HL-60 (cell line): ENCODE measurements at regions not wholly inside any gene's neighbourhood (a gene's known extent, or its start where the extent isn't known, plus 50 kb on each side); places are given as distances from the start of the nearest gene placed in this dataset.

Source experiments
- DNase-seq, 2 experiments: peaks; one replicate each; pipeline ENCODE4 v3.0.0-alpha.2; 2010 to 2020; ENCODE audit warnings: low read depth in 1 of 2, low spot score in 1 of 2
- H3K27ac ChIP-seq: fragments of 250-450 bp; sonication (Bioruptor Pico); replicated peaks from 2 replicates; pipeline ENCODE4 v1.5.1; 2020; ENCODE audit warnings: mild to moderate bottlenecking, moderate library complexity
- H3K27me3 ChIP-seq: fragments of 250-450 bp; sonication (Bioruptor Pico); 2 replicates; pipeline ENCODE4 v1.5.1; 2021; ENCODE audit warnings: mild to moderate bottlenecking, moderate library complexity; ENCODE audit not compliant: insufficient read depth, poor library complexity, severe bottlenecking
- H3K4me3 ChIP-seq: replicated peaks from 2 replicates; pipeline ENCODE4 v1.5.1; 2011; ENCODE audit warnings: mild to moderate bottlenecking, control low read depth, low read length; ENCODE audit not compliant: insufficient read depth
- CTCF ChIP-seq: IDR thresholded peaks from one replicate; pipeline ENCODE4 v1.5.1; 2011; ENCODE audit warnings: low read length, control low read depth, inconsistent platforms; ENCODE audit not compliant: insufficient read depth
- GABPA ChIP-seq: IDR thresholded peaks from 2 replicates; pipeline ENCODE4 v1.6.1; 2012; ENCODE audit warnings: low read depth
- POLR2AphosphoS5 ChIP-seq: IDR thresholded peaks from 2 replicates; pipeline ENCODE4 v1.6.1; 2012; ENCODE audit warnings: low read depth
- REST ChIP-seq: IDR thresholded peaks from 2 replicates; pipeline ENCODE4 v1.6.1; 2012; ENCODE audit warnings: low read depth; ENCODE audit not compliant: insufficient replicate concordance
- SPI1 ChIP-seq: IDR thresholded peaks from 2 replicates; pipeline ENCODE4 v1.6.1; 2012; ENCODE audit warnings: low read depth, mild to moderate bottlenecking, borderline replicate concordance

- Histone ChIP-seq H3K4me3 (no peak overlapping the region), H3K27me3 (no peaks in the 10 kb centered on the region), H3K27ac (no peak overlapping the region)
- no peak for TF ChIP-seq CTCF
- no peak for TF ChIP-seq REST
- DNase-seq, result no peak
These were observed 55.5 kb upstream of the PCED1B start for GRCh38 chr12:47023953-47024352.

GRCh38 chr12:47024463-47024862 is 55.0 kb upstream of the PCED1B start:
- no peak overlapping the region for H3K4me3 ChIP-seq
- H3K27me3 ChIP-seq, result no peaks in the 10 kb centered on the region
- no peak overlapping the region for H3K27ac ChIP-seq
- no peak for TF ChIP-seq GABPA
- no peak for TF ChIP-seq POLR2AphosphoS5
- TF ChIP-seq REST, result no peak
- no peak for TF ChIP-seq CTCF
- TF ChIP-seq SPI1, result no peak
- no peak for DNase-seq

GRCh38 chr12:47025349-47025748 is 54.1 kb upstream of the PCED1B start:
- no peak for DNase-seq
- Histone ChIP-seq H3K4me3 (no peak overlapping the region), H3K27me3 (no peaks in the 10 kb centered on the region), H3K27ac (no peak overlapping the region)
- TF ChIP-seq SPI1 (no peak), CTCF (no peak), POLR2AphosphoS5 (no peak), GABPA (no peak), REST (no peak)
